Fibroblast of lung (primary cell): ENCODE measurements at regions not wholly inside any gene's neighbourhood (a gene's known extent, or its start where the extent isn't known, plus 50 kb on each side); places are given as distances from the start of the nearest gene placed in this dataset.

Experiments
- DNase-seq, 2 donors: peaks; one replicate each; pipeline versions ENCODE4 v3.0.0 to v3.0.0-alpha.2; 2010; ENCODE audit warnings: low read depth in 2 of 2
- H2AFZ ChIP-seq: 2 replicates; pipeline ENCODE4 v1.5.1; 2012; ENCODE audit warnings: low read length, control low read depth, inconsistent platforms
- H3K27ac ChIP-seq: 2 replicates; pipeline ENCODE4 v1.5.1; 2011; ENCODE audit warnings: low read length, control low read depth; ENCODE audit not compliant: insufficient read depth
- H3K27me3 ChIP-seq: 2 replicates; pipeline ENCODE4 v1.5.1; 2011; ENCODE audit warnings: mild to moderate bottlenecking, low read length; ENCODE audit not compliant: control insufficient read depth, insufficient read depth
- H3K36me3 ChIP-seq: 2 replicates; pipeline ENCODE4 v1.5.1; 2011; ENCODE audit warnings: low read length; ENCODE audit not compliant: control insufficient read depth, insufficient read depth
- H3K4me1 ChIP-seq: 2 replicates; pipeline ENCODE4 v1.5.1; 2011; ENCODE audit warnings: low read length; ENCODE audit not compliant: control insufficient read depth, insufficient read depth; ENCODE audit errors: extremely low read depth
- H3K4me2 ChIP-seq: 2 replicates; pipeline ENCODE4 v1.5.1; 2011; ENCODE audit warnings: low read length, control low read depth; ENCODE audit not compliant: insufficient read depth; ENCODE audit errors: extremely low read depth
- H3K4me3 ChIP-seq, 4 experiments: fragments of 200-600 bp in 1 of 4; sonication (generic) in 1 of 4; replicated peaks in 1 of 4; 2 replicates each; pipeline ENCODE4 v1.5.1; 2011 to 2016; ENCODE audit warnings: low read length in 4 of 4, low read depth in 3 of 4, mild to moderate bottlenecking in 3 of 4, control low read depth in 2 of 4, inconsistent platforms in 1 of 4, mixed read lengths in 1 of 4; ENCODE audit not compliant: insufficient read depth in 1 of 4; ENCODE audit errors: control extremely low read depth in 1 of 4
- H3K79me2 ChIP-seq: 2 replicates; pipeline ENCODE4 v1.5.1; 2012; ENCODE audit warnings: mild to moderate bottlenecking, low read length, inconsistent platforms; ENCODE audit not compliant: control insufficient read depth, insufficient read depth
- H3K9ac ChIP-seq: 2 replicates; pipeline ENCODE4 v1.5.1; 2011; ENCODE audit warnings: mild to moderate bottlenecking, low read length, control low read depth; ENCODE audit not compliant: insufficient read depth
- H3K9me3 ChIP-seq: 2 replicates; pipeline ENCODE4 v1.5.1; 2012; ENCODE audit warnings: low read depth, low read length; ENCODE audit not compliant: control insufficient read depth, insufficient read depth
- H4K20me1 ChIP-seq: 2 replicates; pipeline ENCODE4 v1.5.1; 2011; ENCODE audit warnings: low read length; ENCODE audit not compliant: control insufficient read depth, insufficient read depth; ENCODE audit errors: extremely low read depth
- CTCF ChIP-seq, 2 donors: IDR thresholded peaks in 1 of 2; conservative IDR thresholded peaks in 1 of 2; 1 replicate in 1 of 2; 2 replicates in 1 of 2; pipeline ENCODE4 v1.5.1; 2011 to 2012; ENCODE audit warnings: low read length in 2 of 2, control low read depth in 1 of 2, inconsistent platforms in 1 of 2, low read depth in 1 of 2, mild to moderate bottlenecking in 1 of 2
- EZH2 ChIP-seq: IDR thresholded peaks from 2 replicates; pipeline ENCODE4 v1.5.1; 2012; ENCODE audit warnings: low read length, control low read depth, mild to moderate bottlenecking; ENCODE audit errors: missing control alignments

- no peaks in the 10 kb centered on the region for H3K36me3 ChIP-seq
- TF ChIP-seq CTCF (conservative IDR thresholded peaks at IDR 0.05 in 1 of 2, IDR thresholded peaks at IDR 0.05 in 1 of 2; ENCODE audit: low read depth in 1 of 2, low read length in 2 of 2) (no peak), EZH2 (no peak)
Measured at GRCh38 chr1:95876276-95876675, 642.3 kb downstream of the RWDD3 start.

GRCh38 chr1:95879498-95880050, 645.6 kb downstream of the RWDD3 start:
- no peak for DNase-seq
- H2AFZ ChIP-seq: no peak overlapping the region
- H3K27ac ChIP-seq: no peak overlapping the region
- H3K9me3 ChIP-seq: no peaks in the 10 kb centered on the region
- no peak overlapping the region for H3K9ac ChIP-seq
- H3K4me3 ChIP-seq: no peak overlapping the region
- no peak for TF ChIP-seq EZH2
- no peak for TF ChIP-seq CTCF (conservative IDR thresholded peaks at IDR 0.05 in 1 of 2, IDR thresholded peaks at IDR 0.05 in 1 of 2; ENCODE audit: low read depth in 1 of 2, low read length in 2 of 2)
- no peaks in the 10 kb centered on the region for H3K27me3 ChIP-seq
- no peaks in the 10 kb centered on the region for H4K20me1 ChIP-seq
- H3K36me3 ChIP-seq: no peaks in the 10 kb centered on the region
- no peaks in the 10 kb centered on the region for H3K79me2 ChIP-seq
- no peak overlapping the region for H3K4me2 ChIP-seq
- H3K4me1 ChIP-seq: no peaks in the 10 kb centered on the region

More at GRCh38 chr1:95876276-95876675, 642.3 kb downstream of the RWDD3 start:
- no peak overlapping the region for H2AFZ ChIP-seq
- H4K20me1 ChIP-seq: no peaks in the 10 kb centered on the region
- no peaks in the 10 kb centered on the region for H3K4me1 ChIP-seq
- H3K9me3 ChIP-seq: no peaks in the 10 kb centered on the region
- H3K79me2 ChIP-seq: no peaks in the 10 kb centered on the region
- no peak overlapping the region for H3K4me3 ChIP-seq
- no peak overlapping the region for H3K4me2 ChIP-seq
- no peak for DNase-seq
- H3K27ac ChIP-seq: no peak overlapping the region
- no peak overlapping the region for H3K9ac ChIP-seq
- no peaks in the 10 kb centered on the region for H3K27me3 ChIP-seq

GRCh38 chr1:95888941-95889390, 655.0 kb downstream of the RWDD3 start:
- H3K9me3 ChIP-seq: no peaks in the 10 kb centered on the region
- H3K4me1 ChIP-seq: no peaks in the 10 kb centered on the region
- peak in 1 of 2 donors; percentile 3 for DNase-seq
- no peak overlapping the region for H3K27ac ChIP-seq
- no peak overlapping the region for H2AFZ ChIP-seq
- H3K9ac ChIP-seq: no peak overlapping the region
- no peaks in the 10 kb centered on the region for H3K79me2 ChIP-seq
- H3K4me2 ChIP-seq: no peak overlapping the region
- no peaks in the 10 kb centered on the region for H4K20me1 ChIP-seq
- TF ChIP-seq EZH2 (no peak), CTCF (conservative IDR thresholded peaks at IDR 0.05 in 1 of 2, IDR thresholded peaks at IDR 0.05 in 1 of 2; ENCODE audit: low read depth in 1 of 2, low read length in 2 of 2) (no peak)
- H3K27me3 ChIP-seq: no peaks in the 10 kb centered on the region
- peak overlapping the region in 1 of 4 experiments; percentile 35 for H3K4me3 ChIP-seq
- no peaks in the 10 kb centered on the region for H3K36me3 ChIP-seq
